Neural crest cell (in vitro differentiated cells): ENCODE measurements at regions not wholly inside any gene's neighbourhood (a gene's known extent, or its start where the extent isn't known, plus 50 kb on each side); places are given as distances from the start of the nearest gene placed in this dataset.
"Not testable (repeated sequence)": the region's sequence is repeated elsewhere in the genome, so short reads cannot be mapped to it uniquely, and the experiment has no call there.

Source experiments
- DNase-seq: peaks from one replicate; pipeline ENCODE4 v3.0.0; 2021; ENCODE audit warnings: low read depth, mixed read lengths, low spot score
- H3K27ac Mint-ChIP-seq: one replicate; pipeline ENCODE4 v1.8.0; 2021; ENCODE audit warnings: mild to moderate bottlenecking, mixed read lengths; ENCODE audit not compliant: unreplicated experiment
- H3K27me3 Mint-ChIP-seq: 2 replicates; pipeline ENCODE4 v1.8.0; 2021; ENCODE audit warnings: low read depth, mild to moderate bottlenecking, mixed read lengths
- H3K36me3 Mint-ChIP-seq: 2 replicates; pipeline ENCODE4 v1.8.0; 2021; ENCODE audit warnings: low read depth, mild to moderate bottlenecking, mixed read lengths
- H3K4me1 Mint-ChIP-seq: 2 replicates; pipeline ENCODE4 v1.8.0; 2021; ENCODE audit warnings: mixed read lengths
- H3K4me3 Mint-ChIP-seq: one replicate; pipeline ENCODE4 v1.8.0; 2021; ENCODE audit warnings: mild to moderate bottlenecking, mixed read lengths
- H3K9me3 Mint-ChIP-seq: 2 replicates; pipeline ENCODE4 v1.8.0; 2021; ENCODE audit warnings: mixed read lengths
- CTCF ChIP-seq: fragments of 200-600 bp; sonication (generic); conservative IDR thresholded peaks from 2 replicates; pipeline ENCODE4 v1.5.0; 2021; ENCODE audit warnings: antibody characterized with exemption, mild to moderate bottlenecking

- H3K36me3 Mint-ChIP-seq = no peaks in the 10 kb centered on the region
Measured at GRCh38 chrX:33968611-33969010, 163.5 kb downstream of the FAM47A start.

DNA sequence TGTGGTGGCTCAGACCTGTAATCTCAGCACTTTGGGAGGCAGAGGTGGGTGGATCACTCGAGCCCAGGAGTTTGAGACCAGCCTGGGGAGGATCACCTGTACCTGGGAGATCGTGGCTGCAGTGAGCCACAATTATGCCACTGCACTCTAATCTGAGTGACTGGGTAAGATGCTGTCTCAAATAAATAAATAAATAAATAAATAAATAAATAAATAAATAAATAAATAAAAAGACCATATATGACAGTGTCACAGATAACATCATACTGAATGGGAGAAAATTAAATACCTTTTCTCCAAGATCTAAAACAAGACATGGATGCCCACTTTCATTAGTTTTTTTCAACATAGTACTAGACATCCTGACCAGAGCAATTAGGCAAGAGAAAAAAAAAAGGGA, 182.8 kb downstream of the FAM47A start:
- Mint-ChIP-seq H3K9me3 (peaks cover 3% of the 10 kb centered on the region), H3K27ac (no peak overlapping the region), H3K4me3 (no peak overlapping the region), H3K4me1 (no peaks in the 10 kb centered on the region), H3K27me3 (no peaks in the 10 kb centered on the region), H3K36me3 (no peaks in the 10 kb centered on the region)
- TF ChIP-seq CTCF = no peak
- DNase-seq = no peak

More at GRCh38 chrX:33968611-33969010, 163.5 kb downstream of the FAM47A start:
- Mint-ChIP-seq H3K4me1 (peaks cover 9% of the 10 kb centered on the region), H3K27me3 (no peaks in the 10 kb centered on the region), H3K27ac (no peak overlapping the region), H3K9me3 (peaks cover 7% of the 10 kb centered on the region), H3K4me3 (no peak overlapping the region)
- TF ChIP-seq CTCF = no peak
- DNase-seq = no peak

GRCh38 chrX:33926249-33926648, 205.9 kb downstream of the FAM47A start:
- not testable (repeated sequence) for H3K9me3 Mint-ChIP-seq, H3K27ac Mint-ChIP-seq

DNA sequence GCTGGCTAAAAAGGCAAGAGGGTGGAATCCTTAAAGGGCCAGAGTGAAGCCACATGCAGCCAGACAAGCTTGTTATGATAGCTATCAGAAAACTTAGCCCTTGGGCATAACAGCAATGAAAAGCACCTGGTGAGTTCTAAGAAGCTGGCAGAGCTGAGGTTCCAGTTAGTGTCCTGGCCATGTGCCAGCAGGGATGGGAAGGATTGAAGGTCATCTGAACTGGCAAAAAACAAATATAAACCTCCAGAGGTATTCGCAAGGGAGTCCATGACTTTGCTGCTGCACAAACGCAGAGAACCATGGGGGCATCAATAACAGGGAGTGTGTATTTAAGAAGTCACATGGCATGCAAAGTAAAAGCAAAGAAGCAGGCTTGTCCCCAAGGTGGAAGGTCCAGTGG, 208.9 kb downstream of the FAM47A start:
- no peaks in the 10 kb centered on the region for H3K27me3 Mint-ChIP-seq
- H3K36me3 Mint-ChIP-seq = no peaks in the 10 kb centered on the region
- peaks cover 2% of the 10 kb centered on the region for H3K9me3 Mint-ChIP-seq
- TF ChIP-seq CTCF = no peak
- H3K4me3 Mint-ChIP-seq = no peak overlapping the region
- DNase-seq = no peak
- H3K27ac Mint-ChIP-seq = no peak overlapping the region
- no peaks in the 10 kb centered on the region for H3K4me1 Mint-ChIP-seq

More at GRCh38 chrX:33926249-33926648, 205.9 kb downstream of the FAM47A start:
- not testable (repeated sequence) for H3K27me3 Mint-ChIP-seq, H3K36me3 Mint-ChIP-seq, H3K4me1 Mint-ChIP-seq, H3K4me3 Mint-ChIP-seq, DNase-seq

- no peak overlapping the region for H3K4me3 Mint-ChIP-seq
- no peaks in the 10 kb centered on the region for H3K36me3 Mint-ChIP-seq
- no peaks in the 10 kb centered on the region for H3K27me3 Mint-ChIP-seq
- H3K27ac Mint-ChIP-seq = no peak overlapping the region
- DNase-seq = no peak
- TF ChIP-seq CTCF = no peak
- no peaks in the 10 kb centered on the region for H3K4me1 Mint-ChIP-seq
- H3K9me3 Mint-ChIP-seq = peaks cover 2% of the 10 kb centered on the region
Measured at GRCh38 chrX:33909836-33910235, 222.3 kb downstream of the FAM47A start.

- Mint-ChIP-seq H3K36me3 (no peaks in the 10 kb centered on the region), H3K27ac (no peak overlapping the region), H3K4me1 (no peaks in the 10 kb centered on the region), H3K4me3 (no peak overlapping the region), H3K27me3 (no peaks in the 10 kb centered on the region), H3K9me3 (peaks cover 4% of the 10 kb centered on the region)
- no peak for DNase-seq
- TF ChIP-seq CTCF = no peak
Measured at GRCh38 chrX:33908898-33909297, 223.2 kb downstream of the FAM47A start.
